HG02981 (cell line): ENCODE measurements at regions not wholly inside any gene's neighbourhood (a gene's known extent, or its start where the extent isn't known, plus 50 kb on each side); places are given as distances from the start of the nearest gene placed in this dataset.

Experiments used
- ATAC-seq: cut with Tn5 transposase; IDR thresholded peaks from one replicate; pipeline ENCODE4 v1.9.1; 2021; ENCODE audit warnings: mild to moderate bottlenecking, moderate library complexity; ENCODE audit not compliant: unreplicated experiment

DNA sequence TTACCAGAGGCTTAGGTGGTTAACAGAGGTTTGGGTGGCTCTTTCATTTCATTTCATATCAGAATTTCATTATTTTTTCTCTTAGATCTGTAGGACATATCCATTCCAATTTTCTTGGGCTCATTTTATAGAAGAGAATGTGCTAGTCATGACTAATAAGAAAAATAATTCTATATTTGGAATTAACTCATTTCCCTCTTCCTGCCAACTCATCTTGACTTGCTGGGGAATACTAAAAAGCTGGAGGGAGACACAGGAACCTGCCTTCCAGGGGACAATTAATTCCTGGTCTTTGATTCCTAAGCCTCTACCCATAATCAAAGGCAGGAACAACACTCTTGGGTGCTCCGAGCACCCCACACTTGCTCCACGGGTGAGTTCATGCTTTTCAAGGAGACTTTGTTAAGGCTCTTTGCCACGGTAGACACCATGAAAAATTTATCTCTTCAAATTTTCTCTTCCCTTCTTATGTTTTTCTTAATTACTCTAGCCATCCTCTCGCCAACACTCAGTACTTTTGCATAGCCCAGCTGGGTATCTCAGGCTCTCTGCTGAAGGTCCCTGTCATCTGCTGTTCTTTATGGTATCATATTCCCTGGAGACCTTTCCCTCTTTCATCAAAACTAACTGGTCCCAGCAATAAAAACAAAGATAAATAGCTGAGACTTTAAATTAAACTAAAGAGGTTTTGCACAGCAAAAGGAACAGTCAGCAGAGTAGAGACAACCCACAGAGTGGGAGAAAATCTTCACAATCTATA is 273.9 kb downstream of the NPR3 start:
- ATAC-seq, result no peak

DNA sequence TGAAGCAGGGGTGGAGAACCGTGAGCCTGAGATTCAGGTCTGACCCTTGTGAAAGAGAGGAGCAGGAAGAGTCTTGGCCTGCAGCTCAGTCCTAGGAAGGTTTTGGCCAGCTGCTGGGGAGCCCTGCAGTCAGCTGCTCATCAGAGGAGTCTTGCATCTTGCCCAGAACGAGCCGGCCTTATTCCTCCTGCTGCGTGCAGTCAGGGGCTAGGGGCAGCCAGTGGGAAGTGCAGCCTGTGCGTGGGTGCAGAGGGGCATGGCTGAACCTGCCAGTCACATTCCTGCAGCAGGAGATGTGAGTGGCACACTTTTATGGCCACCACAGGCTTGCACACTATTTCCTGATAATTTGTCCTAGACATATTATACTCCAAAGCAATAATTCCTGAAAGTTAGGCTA is 278.7 kb downstream of the NPR3 start:
- ATAC-seq, result no peak

DNA sequence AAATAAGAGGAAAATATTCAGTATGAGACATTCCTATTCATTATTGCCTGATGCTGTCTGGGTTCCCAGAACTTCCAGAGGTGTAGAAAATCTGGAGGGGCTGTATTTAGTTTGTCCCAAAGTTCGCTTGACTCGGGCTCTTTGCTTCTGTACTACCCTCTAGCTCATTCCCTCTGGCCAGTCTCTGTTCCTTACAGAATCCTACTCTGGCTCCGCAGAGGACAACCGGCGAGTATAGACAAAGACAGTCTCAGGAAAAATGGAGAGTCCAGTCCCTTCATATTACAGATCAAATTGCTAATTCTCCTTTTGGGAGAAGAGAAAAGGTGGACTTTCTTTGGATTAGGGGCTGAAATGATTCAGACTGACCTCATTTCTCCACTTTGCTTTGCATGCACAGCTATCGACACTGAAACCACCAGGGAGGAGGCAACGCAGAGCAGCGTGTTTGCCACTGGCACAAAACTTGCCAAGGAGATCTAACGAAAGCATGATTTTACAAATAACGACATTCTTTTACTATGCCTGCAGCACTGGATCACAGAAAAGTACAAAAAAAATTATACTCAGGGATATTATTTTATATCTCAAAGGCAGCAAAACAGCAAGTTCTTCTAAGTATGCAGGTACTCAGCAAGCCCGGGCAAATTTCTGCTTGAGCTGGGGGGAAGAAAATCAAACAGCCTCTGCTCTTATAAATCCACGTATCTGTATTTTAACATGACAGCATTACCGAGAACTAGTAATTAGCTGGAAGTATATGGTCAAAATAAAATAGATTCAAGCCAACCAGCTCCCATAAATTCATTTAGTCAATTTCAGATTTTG is 279.7 kb downstream of the NPR3 start:
- no peak for ATAC-seq

DNA sequence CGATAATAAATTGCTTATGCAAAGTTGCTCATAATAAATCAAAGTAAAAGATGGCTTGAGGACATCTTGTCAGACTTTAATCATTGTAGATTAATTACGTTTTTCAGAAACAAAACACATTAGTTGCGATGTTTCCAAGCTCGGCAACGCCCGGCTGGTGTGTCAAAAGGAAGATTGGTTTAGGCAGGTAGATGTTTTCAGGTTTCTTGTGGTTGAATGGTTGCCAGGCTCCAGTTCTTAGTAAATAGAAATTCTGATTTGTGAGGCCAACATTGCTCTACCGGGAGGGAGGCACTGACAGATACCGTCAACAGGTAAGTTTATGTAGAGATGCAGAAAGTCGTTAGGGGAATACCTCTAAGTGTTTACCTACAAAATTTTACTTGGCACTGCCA is 280.3 kb downstream of the NPR3 start:
- ATAC-seq, result no peak

DNA sequence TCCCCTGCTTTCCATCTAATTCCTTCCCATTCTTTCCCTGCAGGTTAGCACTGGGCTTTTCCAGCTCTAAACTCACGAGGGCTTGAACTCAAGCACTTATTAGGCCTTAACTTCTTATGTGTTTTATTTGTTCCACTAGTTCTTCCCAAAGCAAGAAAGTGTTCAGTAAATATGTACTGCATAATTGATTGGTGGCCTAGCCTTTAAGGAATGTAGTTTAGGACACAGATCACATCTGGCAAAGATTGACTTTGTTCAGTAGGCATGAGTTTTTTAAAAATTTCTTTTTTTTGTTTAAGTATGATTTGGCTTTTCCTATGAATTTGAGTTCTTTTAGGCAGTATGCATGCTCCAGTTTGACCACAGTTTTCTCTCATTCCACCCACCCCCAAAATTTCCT is 285.2 kb downstream of the NPR3 start:
- ATAC-seq, result no peak

DNA sequence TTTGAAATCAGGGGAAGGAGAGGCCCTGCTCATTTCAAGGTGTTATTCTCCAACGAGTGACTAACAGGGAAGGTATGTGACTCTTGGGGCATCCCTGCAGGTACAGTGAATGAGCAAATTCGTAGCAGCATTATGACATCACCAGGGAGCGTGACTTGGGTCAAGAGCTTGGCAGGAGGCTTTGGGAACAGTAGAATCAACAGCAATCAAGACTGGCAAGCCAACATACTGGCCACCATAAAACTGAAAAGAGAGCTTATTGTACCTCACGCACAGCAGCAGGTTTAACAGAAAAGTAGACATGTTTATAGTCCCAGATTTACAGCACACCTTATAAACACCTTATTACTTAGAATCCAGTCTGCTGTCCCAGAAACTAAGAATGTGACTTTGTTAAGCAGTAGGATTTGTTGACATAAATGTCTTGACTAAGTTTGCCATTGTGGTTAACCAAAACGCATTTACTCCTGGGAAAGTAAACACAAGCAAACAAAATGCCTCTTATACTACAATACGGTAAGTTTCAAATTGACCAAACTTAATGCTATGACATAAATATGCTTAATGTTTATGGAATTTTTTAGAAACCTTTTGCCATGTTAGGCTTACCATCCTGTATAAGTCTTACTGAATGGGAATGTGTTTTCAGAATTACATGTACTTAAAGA is 297.8 kb downstream of the NPR3 start:
- no peak for ATAC-seq

DNA sequence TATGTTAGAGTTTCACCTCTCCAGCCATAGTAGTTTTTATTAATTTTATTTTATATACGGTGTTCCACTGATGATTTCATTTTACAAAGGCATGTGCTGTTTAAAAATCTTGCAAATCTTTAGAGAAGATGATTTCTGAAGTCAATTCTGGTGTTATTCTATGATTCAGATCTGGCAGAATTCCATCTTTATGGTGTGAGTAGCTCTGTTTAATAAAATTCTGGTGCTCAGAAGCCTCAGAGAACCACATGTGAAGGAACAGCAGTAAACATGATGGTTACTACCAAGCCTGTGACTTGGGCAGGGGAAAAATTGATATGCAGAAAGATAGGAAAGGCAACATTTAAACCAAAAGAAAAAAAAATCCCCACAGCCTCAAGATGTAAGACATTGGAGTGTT is 299.7 kb downstream of the NPR3 start:
- no peak for ATAC-seq

DNA sequence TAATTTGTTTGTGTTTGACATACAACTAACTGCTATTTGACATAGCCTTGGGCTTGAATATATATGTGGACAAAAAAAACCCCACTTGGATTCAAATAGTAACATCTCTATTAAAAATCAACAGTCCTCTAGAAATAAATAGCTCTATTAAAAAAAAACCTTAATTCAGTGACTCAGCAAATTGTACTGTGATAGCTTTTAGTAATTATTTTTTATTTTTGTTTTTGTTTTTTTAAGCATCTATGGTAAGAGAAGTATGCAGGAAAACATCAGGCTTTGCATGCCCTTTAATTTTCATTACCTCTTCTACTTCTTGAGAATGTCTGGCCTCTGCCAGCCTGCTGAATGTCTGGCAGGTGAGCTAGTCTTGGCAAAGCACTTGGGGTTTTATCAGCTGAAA is 300.7 kb downstream of the NPR3 start:
- ATAC-seq, result no peak

DNA sequence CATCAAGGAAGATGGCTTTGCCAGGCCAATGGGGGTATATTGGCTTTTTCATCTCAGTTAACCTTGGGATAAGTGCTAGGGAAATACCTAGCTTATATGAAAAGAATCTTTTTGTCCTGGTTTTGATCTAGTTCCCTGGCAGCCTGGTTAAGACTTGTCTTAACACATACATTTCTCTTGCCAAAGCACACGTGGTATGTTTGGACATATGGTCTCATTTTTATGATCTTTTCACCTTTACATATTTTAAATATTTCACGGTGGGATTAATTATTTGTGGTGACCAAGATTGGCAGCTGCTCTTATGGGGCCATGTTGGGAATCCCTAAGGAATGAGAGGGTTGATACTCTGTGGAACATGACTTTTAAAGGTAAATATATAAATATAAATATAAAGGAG is 312.5 kb downstream of the NPR3 start:
- ATAC-seq, result no peak

DNA sequence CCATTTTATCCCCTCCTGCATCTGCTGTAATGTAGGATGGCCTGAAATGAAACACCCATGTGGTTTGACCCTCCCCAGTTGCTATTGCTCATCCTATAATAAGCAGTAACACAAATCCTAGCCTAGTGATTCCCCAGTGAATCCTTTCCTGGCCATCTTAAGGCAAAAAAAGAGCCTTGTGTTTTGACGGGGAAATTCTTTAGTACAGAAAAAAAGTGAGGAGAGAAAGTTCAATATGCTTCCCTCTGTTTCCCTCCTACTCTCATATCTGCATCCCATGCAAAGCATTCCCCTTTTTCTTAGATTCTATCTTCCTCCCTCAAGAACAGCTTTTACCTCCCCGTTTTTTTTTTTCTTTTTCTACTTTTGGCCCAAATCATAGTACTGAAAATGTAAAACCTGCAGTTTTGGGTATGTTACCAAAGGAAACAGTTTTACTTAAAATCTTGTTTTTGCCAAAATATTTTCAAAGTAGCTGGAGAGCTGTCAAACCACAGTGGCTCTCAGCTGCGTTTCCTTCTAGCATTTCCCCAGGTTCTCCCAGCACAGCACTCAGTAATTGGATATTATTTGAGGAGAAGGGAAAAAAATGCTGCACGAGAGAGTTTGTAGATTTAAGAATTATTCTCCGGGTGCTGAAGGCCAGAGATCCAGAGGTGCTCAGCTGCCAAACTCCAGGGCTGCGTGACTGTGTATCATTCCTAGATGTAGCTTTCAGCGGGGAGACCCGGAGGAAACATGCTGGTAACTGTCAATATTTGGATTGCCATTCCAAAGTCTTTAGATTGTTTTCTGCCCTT is 321.4 kb downstream of the NPR3 start:
- no peak for ATAC-seq

DNA sequence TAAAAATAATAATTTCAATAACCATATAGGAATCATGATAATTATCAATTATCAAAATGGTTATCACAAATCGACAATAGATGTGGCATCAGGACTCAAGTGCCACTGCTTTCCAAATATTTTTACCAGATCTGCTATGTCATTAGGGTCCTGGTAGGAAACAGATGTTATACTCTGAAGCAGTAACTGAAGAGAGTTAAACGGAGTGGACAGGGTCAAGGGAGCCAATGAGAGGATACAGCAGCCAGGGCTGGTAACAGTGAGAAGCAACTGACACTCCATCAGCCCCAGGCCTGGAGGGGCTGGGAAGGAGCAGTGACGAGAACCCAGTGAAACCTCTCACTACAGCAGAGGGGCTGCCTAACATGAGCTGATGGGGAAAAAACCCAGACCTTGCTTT is 322.4 kb downstream of the NPR3 start:
- no peak for ATAC-seq

DNA sequence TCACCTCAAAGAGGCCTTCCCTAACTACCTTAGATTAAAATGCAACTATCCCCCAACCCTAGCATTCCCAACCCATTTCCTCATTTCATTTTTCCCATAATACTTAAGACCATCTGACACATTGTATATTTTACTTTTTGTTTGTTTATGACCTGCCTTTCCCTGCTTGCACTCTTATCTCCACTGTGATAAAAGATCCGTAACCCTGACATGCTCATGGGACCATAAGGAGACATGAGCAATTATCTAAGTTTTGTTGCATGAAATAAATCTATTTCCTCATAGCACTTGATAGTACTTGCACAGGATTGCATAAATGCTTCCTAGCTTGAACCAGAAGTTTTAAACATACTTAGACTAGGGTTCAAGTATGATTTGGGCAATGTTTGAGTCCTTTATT is 323.7 kb downstream of the NPR3 start:
- ATAC-seq, result no peak

DNA sequence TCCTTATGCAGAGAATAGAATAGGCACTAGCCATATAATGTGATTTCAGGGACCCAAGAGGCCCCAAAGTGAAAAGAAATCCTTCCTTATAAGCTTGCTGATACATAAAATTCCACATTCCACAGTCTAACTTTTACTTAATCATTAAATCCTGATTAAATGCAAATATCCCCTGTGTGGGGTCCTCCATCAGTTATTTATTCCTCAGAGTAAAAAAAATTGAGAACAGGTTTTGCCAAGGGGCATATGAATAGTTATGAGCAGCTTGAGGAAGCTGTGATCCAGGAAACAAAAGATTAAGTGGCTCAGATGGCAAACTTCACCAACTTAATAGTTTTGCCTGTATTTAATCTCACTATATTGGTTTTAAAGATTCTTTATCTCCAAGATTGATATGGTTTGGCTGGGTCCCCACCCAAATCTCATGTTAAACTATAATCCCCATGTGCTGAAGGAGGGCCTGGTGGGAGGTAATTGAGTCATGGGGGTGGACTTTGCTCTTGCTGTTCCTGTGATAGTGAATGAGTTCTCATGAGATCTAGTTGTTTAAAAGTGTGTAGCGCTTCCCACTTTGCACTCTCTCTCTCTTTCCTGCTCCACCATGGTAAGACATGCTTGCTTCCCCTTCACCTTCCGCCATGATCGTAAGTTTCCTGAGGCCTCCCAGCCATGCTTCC is 324.9 kb downstream of the NPR3 start:
- no peak for ATAC-seq

DNA sequence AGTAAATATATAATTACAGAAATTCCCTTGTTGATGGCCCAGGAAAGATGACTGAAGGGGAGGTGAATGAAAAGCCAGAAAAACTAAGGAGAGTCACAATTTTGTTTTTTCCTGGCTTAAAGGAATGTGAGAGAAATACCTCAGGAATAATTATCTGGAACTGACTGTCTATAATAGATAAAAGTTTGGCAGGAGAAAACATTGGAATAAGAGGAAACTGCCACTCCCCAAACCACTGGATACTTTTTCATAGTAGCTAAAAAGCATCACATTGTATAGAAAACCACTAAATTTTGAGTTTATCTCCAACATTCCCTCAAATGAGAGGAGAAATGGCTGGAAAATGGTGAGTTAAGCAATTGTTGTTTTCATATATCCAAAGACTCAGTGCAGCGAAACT is 326.0 kb downstream of the NPR3 start:
- ATAC-seq, result no peak

DNA sequence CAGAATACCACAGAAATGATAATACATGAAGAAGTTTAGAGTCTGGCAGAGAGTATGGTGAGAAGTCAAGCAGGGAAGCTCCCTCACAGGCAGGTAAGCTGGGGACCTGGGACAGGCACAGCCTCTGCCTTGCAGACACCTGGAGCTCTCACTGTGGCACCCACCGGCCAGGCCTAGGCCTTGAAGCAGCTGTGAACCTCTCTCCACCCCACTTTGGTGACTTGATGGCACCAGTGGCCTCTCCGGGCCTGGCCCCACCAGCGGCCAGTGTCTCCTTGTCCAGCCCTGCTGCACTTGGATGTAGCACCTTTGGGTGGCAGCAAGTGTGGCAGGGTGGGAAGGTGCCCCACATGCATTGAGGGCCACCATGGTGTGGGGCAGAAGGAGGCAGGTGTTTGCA is 330.5 kb downstream of the NPR3 start:
- ATAC-seq, result no peak

DNA sequence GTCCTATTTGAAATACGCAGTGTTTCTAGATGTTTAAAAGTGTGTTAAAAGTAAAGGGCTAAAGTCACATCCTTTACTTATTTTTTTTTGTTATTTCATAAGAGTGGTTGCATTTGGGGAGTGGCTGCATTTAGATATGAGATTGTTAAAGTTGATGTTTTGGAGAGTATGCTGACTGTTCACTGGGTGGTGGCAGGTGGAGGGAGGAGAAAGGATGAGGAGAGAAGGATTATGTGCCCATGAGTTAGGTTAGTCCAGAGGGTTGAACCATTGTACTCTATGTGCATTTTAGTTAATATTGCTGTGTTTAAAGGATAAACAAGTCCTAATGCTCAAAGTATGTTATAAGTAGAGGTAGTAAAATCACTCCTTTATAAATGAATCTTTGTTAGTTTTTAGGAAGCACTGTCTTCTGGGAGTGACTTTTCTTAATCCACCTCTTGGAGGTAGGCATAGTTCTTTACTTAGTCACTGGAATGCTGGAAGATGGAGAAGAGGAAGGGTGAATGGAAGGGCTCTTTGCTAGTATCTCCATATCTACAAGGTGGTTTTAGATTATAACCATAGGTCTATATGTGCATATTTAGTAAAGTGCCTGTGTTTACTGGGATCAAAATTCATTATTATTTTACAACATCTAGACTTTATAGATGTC is 332.3 kb downstream of the NPR3 start:
- ATAC-seq, result no peak

DNA sequence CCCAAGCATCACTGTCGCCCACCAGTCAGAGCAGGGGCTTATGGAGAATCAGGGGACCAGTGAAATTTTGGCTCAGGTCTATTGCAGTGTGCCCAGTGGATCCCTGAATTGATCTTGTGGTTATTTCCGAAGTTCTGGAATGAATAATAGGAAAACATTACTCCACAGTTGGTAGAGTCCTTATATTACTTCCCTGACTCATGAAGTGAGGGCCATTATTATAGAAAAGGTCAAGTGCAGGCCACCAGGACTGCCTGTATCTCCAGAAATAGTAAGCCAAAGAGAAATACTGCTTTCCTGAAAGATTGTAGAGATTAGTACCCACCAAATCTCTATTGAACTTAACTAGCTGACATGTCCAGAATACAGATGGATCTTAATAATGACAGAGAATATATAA is 335.0 kb downstream of the NPR3 start:
- ATAC-seq, result no peak

DNA sequence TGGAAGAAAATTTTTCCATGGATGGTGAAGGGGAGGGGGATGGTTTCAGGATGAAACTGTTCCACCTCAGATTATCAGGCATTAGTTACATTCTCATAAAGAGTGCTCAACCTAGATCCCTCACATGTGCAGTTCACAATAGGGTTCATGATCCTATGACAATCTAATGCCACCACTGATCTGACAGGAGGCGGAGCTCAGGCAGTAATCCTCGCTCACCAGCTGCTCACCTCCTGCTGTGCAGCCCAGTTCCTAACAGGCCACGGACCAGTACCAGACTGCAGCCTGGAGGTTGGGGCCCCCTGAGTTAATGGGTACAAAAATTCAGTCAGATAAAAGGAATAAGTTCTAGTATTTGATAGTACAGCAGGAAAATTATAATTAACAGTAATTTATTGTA is 337.2 kb downstream of the NPR3 start:
- ATAC-seq, result no peak

DNA sequence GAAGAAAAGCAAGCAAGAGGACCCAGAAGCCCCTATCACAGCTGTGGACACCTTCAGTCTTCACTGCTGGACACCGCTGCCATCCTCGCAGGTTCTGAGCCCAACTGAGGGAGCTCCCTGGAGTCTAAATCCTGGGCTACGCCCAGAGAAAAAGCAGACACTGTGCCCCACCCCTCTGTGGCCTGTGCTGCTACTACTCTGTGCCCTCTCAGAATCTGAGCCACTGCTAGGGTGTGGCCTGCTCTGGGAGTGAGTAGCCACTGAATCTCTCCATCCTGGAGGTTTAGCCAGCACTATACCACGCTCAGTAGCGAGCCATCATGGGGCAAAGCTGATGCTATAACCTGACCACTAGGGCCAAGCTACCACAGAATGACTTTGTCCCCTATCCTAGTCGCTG is 338.2 kb downstream of the NPR3 start:
- no peak for ATAC-seq

DNA sequence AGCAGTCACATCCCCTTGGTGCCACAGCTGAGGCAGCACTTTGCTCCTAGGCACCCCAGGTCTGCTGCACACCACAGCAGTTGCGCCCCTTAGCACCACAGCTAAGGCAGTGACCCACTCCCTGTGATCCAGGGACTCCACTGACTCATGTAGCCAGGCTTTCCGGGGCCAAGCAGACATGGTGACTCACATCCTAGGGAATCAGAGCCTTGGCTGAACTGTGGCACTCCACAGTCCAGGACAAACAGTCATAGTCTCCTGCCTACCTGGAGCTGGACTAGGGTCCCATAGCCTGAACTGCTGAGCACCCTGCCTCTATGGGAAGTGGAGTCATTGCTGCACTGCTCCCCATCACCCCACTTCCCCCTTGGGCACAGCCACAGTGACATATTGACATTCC is 338.7 kb downstream of the NPR3 start:
- ATAC-seq, result no peak
